Panc1 (cell line): ENCODE measurements at regions not wholly inside any gene's neighbourhood (a gene's known extent, or its start where the extent isn't known, plus 50 kb on each side); places are given as distances from the start of the nearest gene placed in this dataset.

Source experiments
- ATAC-seq: fragments of 200-7000 bp; cut with Tn5 transposase; 2 replicates; pipeline ENCODE4 v1.9.1; 2020; ENCODE audit warnings: mild to moderate bottlenecking, moderate library complexity
- BruUV-seq: library from RNA; stranded (reverse); fragments of 400-500 nt; replicated peaks from 2 replicates; lab custom pipeline; 2021; lab: Mats Ljungman, UMichigan
- CTCF ChIA-PET: fragments of 300-600 bp; sonication (Branson Sonifier 250); formaldehyde crosslinking; loops from one replicate; lab custom pipeline; 2022; ENCODE audit warnings: antibody characterized with exemption; lab: Charles Lee
- POLR2A ChIA-PET: fragments of 300-600 bp; sonication (Branson Sonifier 250); formaldehyde crosslinking; loops from one replicate; lab custom pipeline; 2022; ENCODE audit warnings: antibody characterized with exemption; lab: Charles Lee
- DNase-seq: peaks from one replicate; pipeline ENCODE4 v3.0.0-alpha.2; 2010; ENCODE audit warnings: low read depth, low spot score
- H3K27ac ChIP-seq: 2 replicates; pipeline ENCODE4 v1.5.1; 2011; ENCODE audit warnings: mild to moderate bottlenecking, low read length, inconsistent platforms
- H3K27me3 ChIP-seq: fragments of 200-500 bp; sonication (Bioruptor generic); 2 replicates; pipeline ENCODE4 v1.6.0; 2014; ENCODE audit warnings: low read length, inconsistent platforms; ENCODE audit not compliant: control insufficient read depth, insufficient read depth
- H3K36me3 ChIP-seq: fragments of 200-500 bp; sonication (Bioruptor generic); 2 replicates; pipeline ENCODE4 v1.5.1; 2014; ENCODE audit warnings: inconsistent platforms, mild to moderate bottlenecking, low read length, moderate library complexity; ENCODE audit not compliant: control insufficient read depth, insufficient read depth
- H3K4me1 ChIP-seq: 2 replicates; pipeline ENCODE4 v1.5.1; 2011; ENCODE audit warnings: inconsistent platforms, mild to moderate bottlenecking, low read length, moderate library complexity; ENCODE audit not compliant: control insufficient read depth, insufficient read depth
- H3K4me3 ChIP-seq, 2 experiments: 2 replicates each; pipeline ENCODE4 v1.5.1; 2011 to 2012; ENCODE audit warnings: low read depth in 2 of 2, low read length in 2 of 2, mild to moderate bottlenecking in 2 of 2, inconsistent platforms in 1 of 2, moderate library complexity in 1 of 2
- H3K9me3 ChIP-seq: fragments of 200-500 bp; sonication (Bioruptor generic); 2 replicates; pipeline ENCODE4 v1.5.1; 2014; ENCODE audit warnings: low read depth, mild to moderate bottlenecking, inconsistent platforms, low read length, moderate library complexity; ENCODE audit not compliant: control insufficient read depth, insufficient read depth
- POLR2AphosphoS5 ChIP-seq: IDR thresholded peaks from 2 replicates; pipeline ENCODE4 v1.6.1; 2012; ENCODE audit warnings: mild to moderate bottlenecking, low read depth, low read length, moderate library complexity
- SIN3A ChIP-seq: IDR thresholded peaks from 2 replicates; pipeline ENCODE4 v1.6.1; 2012; ENCODE audit warnings: low read depth, mild to moderate bottlenecking, low read length, moderate library complexity, borderline replicate concordance; ENCODE audit not compliant: insufficient read depth
- TCF7L2 ChIP-seq: IDR thresholded peaks from 2 replicates; pipeline ENCODE4 v1.6.1; 2011; ENCODE audit warnings: mild to moderate bottlenecking, low read depth, low read length, inconsistent platforms
- in situ Hi-C: cut with HindIII; loops from 2 replicates; pipeline ENCODE4 v1.10.0; 2016; ENCODE audit warnings: low sequenced_read_pairs, low pct_unique_long_range_greater_than_20kb
- intact Hi-C: fragments of 100-400 bp; cut with micrococcal nuclease; formaldehyde crosslinking; loops from one replicate; pipeline ENCODE4 v1.10.0; 2022; ENCODE audit not compliant: unreplicated experiment
- TF ChIP-seq, protein P1 (sequence below), 2 experiments: IDR thresholded peaks; 2 replicates each; pipeline ENCODE4 v1.6.1; 2011 to 2012; ENCODE audit warnings: low read depth in 2 of 2, control low read depth in 1 of 2, low read length in 1 of 2, mild to moderate bottlenecking in 1 of 2, moderate library complexity in 1 of 2; ENCODE audit not compliant: insufficient read depth in 1 of 2
- TF ChIP-seq, protein P2 (sequence below): fragments of 450-650 bp; IDR thresholded peaks from 2 replicates; pipeline ENCODE4 v1.5.1; 2017; ENCODE audit warnings: mild to moderate bottlenecking

DNA sequence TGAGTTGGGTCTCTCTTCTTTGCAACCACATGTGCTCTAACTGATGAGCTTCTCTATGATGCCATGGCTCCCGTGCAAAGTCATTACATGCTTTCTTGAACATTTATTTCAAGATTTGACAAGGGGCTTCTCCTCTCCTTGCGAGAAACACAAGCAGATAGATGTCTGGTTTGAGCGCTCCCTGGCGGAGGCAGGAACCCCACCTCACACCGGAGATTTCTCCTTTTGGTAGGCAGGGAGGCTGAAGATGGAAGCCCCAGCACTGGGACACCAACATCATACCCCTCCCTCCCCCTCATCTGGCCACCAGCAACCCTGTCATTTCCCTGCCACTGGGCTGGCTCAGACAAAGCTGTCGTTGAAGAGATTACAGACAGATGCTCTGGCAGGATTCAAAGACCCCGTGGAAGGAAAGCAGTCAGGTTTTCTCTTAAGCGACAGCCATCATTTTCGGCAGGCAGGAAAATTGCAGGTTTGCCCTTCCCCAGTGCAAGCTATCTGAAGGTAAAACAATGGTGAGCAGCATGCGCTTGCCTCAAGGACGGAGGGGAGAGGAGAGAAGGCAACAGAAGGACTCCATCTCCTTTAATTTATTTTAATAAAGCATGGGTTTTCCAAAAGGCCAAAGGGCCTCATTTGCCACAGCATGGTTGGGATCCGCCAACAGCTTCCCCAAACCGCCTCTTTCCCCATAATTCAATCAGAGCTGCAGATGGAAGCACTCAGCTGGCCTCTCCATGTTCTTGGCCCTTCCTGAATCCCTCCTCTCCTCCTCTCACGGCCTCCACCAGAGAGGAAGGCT, 344.1 kb upstream of the TSHZ3 start:
- H3K4me1 ChIP-seq, result no peaks in the 10 kb centered on the region
- CTCF ChIA-PET, result no interaction called here
- DNase-seq (no peak), ATAC-seq (no peak)
- intact Hi-C loops, result no loop called here
- H3K4me3 ChIP-seq, result no peak overlapping the region
- TF ChIP-seq SIN3A (no peak), POLR2AphosphoS5 (no peak), TCF7L2 (no peak)
- TF ChIP-seq, protein P1, sequence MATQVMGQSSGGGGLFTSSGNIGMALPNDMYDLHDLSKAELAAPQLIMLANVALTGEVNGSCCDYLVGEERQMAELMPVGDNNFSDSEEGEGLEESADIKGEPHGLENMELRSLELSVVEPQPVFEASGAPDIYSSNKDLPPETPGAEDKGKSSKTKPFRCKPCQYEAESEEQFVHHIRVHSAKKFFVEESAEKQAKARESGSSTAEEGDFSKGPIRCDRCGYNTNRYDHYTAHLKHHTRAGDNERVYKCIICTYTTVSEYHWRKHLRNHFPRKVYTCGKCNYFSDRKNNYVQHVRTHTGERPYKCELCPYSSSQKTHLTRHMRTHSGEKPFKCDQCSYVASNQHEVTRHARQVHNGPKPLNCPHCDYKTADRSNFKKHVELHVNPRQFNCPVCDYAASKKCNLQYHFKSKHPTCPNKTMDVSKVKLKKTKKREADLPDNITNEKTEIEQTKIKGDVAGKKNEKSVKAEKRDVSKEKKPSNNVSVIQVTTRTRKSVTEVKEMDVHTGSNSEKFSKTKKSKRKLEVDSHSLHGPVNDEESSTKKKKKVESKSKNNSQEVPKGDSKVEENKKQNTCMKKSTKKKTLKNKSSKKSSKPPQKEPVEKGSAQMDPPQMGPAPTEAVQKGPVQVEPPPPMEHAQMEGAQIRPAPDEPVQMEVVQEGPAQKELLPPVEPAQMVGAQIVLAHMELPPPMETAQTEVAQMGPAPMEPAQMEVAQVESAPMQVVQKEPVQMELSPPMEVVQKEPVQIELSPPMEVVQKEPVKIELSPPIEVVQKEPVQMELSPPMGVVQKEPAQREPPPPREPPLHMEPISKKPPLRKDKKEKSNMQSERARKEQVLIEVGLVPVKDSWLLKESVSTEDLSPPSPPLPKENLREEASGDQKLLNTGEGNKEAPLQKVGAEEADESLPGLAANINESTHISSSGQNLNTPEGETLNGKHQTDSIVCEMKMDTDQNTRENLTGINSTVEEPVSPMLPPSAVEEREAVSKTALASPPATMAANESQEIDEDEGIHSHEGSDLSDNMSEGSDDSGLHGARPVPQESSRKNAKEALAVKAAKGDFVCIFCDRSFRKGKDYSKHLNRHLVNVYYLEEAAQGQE (IDR thresholded peaks at IDR 0.05; ENCODE audit: insufficient read depth in 1 of 2, low read depth in 2 of 2, low read length in 1 of 2), result no peak
- TF ChIP-seq, protein P2, sequence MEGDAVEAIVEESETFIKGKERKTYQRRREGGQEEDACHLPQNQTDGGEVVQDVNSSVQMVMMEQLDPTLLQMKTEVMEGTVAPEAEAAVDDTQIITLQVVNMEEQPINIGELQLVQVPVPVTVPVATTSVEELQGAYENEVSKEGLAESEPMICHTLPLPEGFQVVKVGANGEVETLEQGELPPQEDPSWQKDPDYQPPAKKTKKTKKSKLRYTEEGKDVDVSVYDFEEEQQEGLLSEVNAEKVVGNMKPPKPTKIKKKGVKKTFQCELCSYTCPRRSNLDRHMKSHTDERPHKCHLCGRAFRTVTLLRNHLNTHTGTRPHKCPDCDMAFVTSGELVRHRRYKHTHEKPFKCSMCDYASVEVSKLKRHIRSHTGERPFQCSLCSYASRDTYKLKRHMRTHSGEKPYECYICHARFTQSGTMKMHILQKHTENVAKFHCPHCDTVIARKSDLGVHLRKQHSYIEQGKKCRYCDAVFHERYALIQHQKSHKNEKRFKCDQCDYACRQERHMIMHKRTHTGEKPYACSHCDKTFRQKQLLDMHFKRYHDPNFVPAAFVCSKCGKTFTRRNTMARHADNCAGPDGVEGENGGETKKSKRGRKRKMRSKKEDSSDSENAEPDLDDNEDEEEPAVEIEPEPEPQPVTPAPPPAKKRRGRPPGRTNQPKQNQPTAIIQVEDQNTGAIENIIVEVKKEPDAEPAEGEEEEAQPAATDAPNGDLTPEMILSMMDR, result no peak
- BruUV-seq, result no TSS peak
- in situ Hi-C loops, result no loop called here
- H3K27me3 ChIP-seq, result no peaks in the 10 kb centered on the region
- POLR2A ChIA-PET, result interaction anchor here (0.6 kb wide), 1 partner anchor 17 kb away, joined by 11 read pairs; no protein-coding TSS in a partner anchor
- no peaks in the 10 kb centered on the region for H3K36me3 ChIP-seq
- no peak overlapping the region for H3K27ac ChIP-seq
- no peaks in the 10 kb centered on the region for H3K9me3 ChIP-seq

DNA sequence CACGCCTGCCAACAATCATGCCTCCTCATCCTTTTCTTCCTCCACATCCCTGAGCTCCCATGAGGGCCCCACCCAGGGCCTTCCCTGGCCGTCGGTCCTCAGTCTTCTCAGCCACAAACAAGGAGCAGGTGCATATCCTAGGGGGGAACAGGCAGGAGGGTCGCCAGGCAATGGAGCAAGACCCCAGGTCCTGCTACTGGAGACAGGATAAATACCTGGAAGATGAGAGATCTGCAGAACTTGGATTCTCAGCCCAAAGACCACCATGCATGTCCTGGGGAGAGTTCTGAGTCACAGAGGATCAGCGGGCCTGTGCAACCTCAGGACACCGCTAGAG, 344.7 kb upstream of the TSHZ3 start:
- Histone ChIP-seq H3K9me3 (no peaks in the 10 kb centered on the region), H3K27ac (no peak overlapping the region), H3K4me3 (no peak overlapping the region), H3K4me1 (no peaks in the 10 kb centered on the region), H3K36me3 (no peaks in the 10 kb centered on the region), H3K27me3 (no peaks in the 10 kb centered on the region)
- no peak for TF ChIP-seq SIN3A
- TF ChIP-seq, protein P1 (IDR thresholded peaks at IDR 0.05; ENCODE audit: insufficient read depth in 1 of 2, low read depth in 2 of 2, low read length in 1 of 2), result no peak
- no peak for TF ChIP-seq TCF7L2
- TF ChIP-seq, protein P2, result no peak
- TF ChIP-seq POLR2AphosphoS5, result no peak
- POLR2A ChIA-PET, result interaction anchor here (0.6 kb wide), 1 partner anchor 17 kb away, joined by 11 read pairs; no protein-coding TSS in a partner anchor
- intact Hi-C loops, result no loop called here
- CTCF ChIA-PET, result no interaction called here
- in situ Hi-C loops, result no loop called here
- DNase-seq, result no peak
- ATAC-seq, result no peak
- no TSS peak for BruUV-seq
